ENCODE measurements at regions not wholly inside any gene's neighbourhood (a gene's known extent, or its start where the extent isn't known, plus 50 kb on each side); places are given as distances from the start of the nearest gene placed in this dataset.
A peak's percentile ranks its signal among the peaks of the same experiment; 100 is the strongest.

- no peak for TF ChIP-seq TSHZ1 (tag by site-specific recombination; IDR thresholded peaks at IDR 0.05; ENCODE audit: borderline replicate concordance)
- no peak for TF ChIP-seq ZNF580 (tag by site-specific recombination; IDR thresholded peaks at IDR 0.05)
- TF ChIP-seq ZNF24 (tag by site-specific recombination; IDR thresholded peaks at IDR 0.05): no peak
- TF ChIP-seq ZNF707 (tag by site-specific recombination; IDR thresholded peaks at IDR 0.05): no peak
Measured at GRCh38 chr12:30251546-30251945, 444.1 kb downstream of the IPO8 start (continued).

GRCh38 chr12:30243426-30243825 is 452.2 kb downstream of the IPO8 start:
- CTCF ChIA-PET: no interaction called here
- POLR2A ChIA-PET: no interaction called here
- TF ChIP-seq PRDM1 (tag by site-specific recombination; IDR thresholded peaks at IDR 0.05) (0 out of 2 replicates have a peak, but pooled peaks have one; percentile 24), ZBTB20 (tag by site-specific recombination; IDR thresholded peaks at IDR 0.05) (no peak)
- H3K36me3 ChIP-seq (ENCODE audit: control insufficient read depth in 2 of 2, insufficient read depth in 1 of 2, low read length in 2 of 2): no peaks in the 10 kb centered on the region
- no peaks in the 10 kb centered on the region for H3K9me3 ChIP-seq (ENCODE audit: control insufficient read depth, insufficient read depth, low read depth, low read length)
- no peak overlapping the region for H3K4me3 ChIP-seq (ENCODE audit: low read depth, low read length)
- no peak overlapping the region for H3K27ac ChIP-seq (ENCODE audit: extremely low read depth, low read depth, low read length)
- H3K4me1 ChIP-seq (ENCODE audit: control insufficient read depth, insufficient read depth, low read length): no peaks in the 10 kb centered on the region

GRCh38 chr12:30219047-30219446 is 435.3 kb upstream of the TMTC1 start:
- CTCF ChIA-PET: no interaction called here
- H3K27ac ChIP-seq (ENCODE audit: extremely low read depth, low read depth, low read length): no peak overlapping the region
- H3K4me3 ChIP-seq (ENCODE audit: low read depth, low read length): no peak overlapping the region
- no peaks in the 10 kb centered on the region for H3K9me3 ChIP-seq (ENCODE audit: control insufficient read depth, insufficient read depth, low read depth, low read length)
- POLR2A ChIA-PET: no interaction called here
- H3K36me3 ChIP-seq (ENCODE audit: control insufficient read depth in 2 of 2, insufficient read depth in 1 of 2, low read length in 2 of 2): no peaks in the 10 kb centered on the region
- no peaks in the 10 kb centered on the region for H3K4me1 ChIP-seq (ENCODE audit: control insufficient read depth, insufficient read depth, low read length)
- TF ChIP-seq ZNF391 (tag by site-specific recombination; IDR thresholded peaks at IDR 0.05; ENCODE audit: borderline replicate concordance, low read depth) (no peak), ZNF555 (tag by site-specific recombination; conservative IDR thresholded peaks at IDR 0.05) (no peak), ZNF140 (tag by site-specific recombination; IDR thresholded peaks at IDR 0.05) (no peak), BCL11A (tag by site-specific recombination; IDR thresholded peaks at IDR 0.05; ENCODE audit: low read depth) (no peak), ZFP37 (tag by site-specific recombination; IDR thresholded peaks at IDR 0.05) (no peak), ZBTB49 (tag by site-specific recombination; IDR thresholded peaks at IDR 0.05; ENCODE audit: low read depth) (no peak), HIC1 (tag by site-specific recombination; IDR thresholded peaks at IDR 0.05) (no peak), PATZ1 (tag by site-specific recombination; IDR thresholded peaks at IDR 0.05) (no peak), PRDM10 (tag by site-specific recombination; IDR thresholded peaks at IDR 0.05) (no peak), ZFHX2 (tag by site-specific recombination; conservative IDR thresholded peaks at IDR 0.05) (no peak), ZNF639 (tag by site-specific recombination; IDR thresholded peaks at IDR 0.05) (no peak)

Measured in HEK293 (cell line).